Activated naive CD4-positive, alpha-beta T cell treated with anti-CD3 and anti-CD28 coated beads for 36 hours (primary cell): ENCODE measurements at regions not wholly inside any gene's neighbourhood (a gene's known extent, or its start where the extent isn't known, plus 50 kb on each side); places are given as distances from the start of the nearest gene placed in this dataset.

Experiments
- CTCF ChIA-PET: fragments of 350-600 bp; sonication (Branson Sonifier 250); formaldehyde crosslinking; loops from one replicate; lab custom pipeline; 2021; ENCODE audit warnings: antibody characterized with exemption; lab: Charles Lee
- DNase-seq: peaks from one replicate; pipeline ENCODE4 v3.0.0-alpha.2; 2020
- H3K27ac Mint-ChIP-seq: one replicate; pipeline ENCODE4 v1.8.0; 2021; ENCODE audit warnings: mild to moderate bottlenecking, mixed read lengths
- H3K27me3 Mint-ChIP-seq: one replicate; pipeline ENCODE4 v1.8.0; 2021; ENCODE audit warnings: low read depth, mixed read lengths
- H3K36me3 Mint-ChIP-seq: one replicate; pipeline ENCODE4 v1.8.0; 2021; ENCODE audit warnings: low read depth, mixed read lengths
- H3K4me1 Mint-ChIP-seq: one replicate; pipeline ENCODE4 v1.8.0; 2021; ENCODE audit warnings: low read depth, mixed read lengths
- H3K4me3 Mint-ChIP-seq: one replicate; pipeline ENCODE4 v1.8.0; 2021; ENCODE audit warnings: mild to moderate bottlenecking, moderate library complexity, mixed read lengths
- H3K9me3 Mint-ChIP-seq: one replicate; pipeline ENCODE4 v1.8.0; 2021; ENCODE audit warnings: mixed read lengths
- intact Hi-C: fragments of 100-400 bp; cut with micrococcal nuclease; formaldehyde crosslinking; loops from one replicate; pipeline ENCODE4 v1.15.1; 2023

DNA sequence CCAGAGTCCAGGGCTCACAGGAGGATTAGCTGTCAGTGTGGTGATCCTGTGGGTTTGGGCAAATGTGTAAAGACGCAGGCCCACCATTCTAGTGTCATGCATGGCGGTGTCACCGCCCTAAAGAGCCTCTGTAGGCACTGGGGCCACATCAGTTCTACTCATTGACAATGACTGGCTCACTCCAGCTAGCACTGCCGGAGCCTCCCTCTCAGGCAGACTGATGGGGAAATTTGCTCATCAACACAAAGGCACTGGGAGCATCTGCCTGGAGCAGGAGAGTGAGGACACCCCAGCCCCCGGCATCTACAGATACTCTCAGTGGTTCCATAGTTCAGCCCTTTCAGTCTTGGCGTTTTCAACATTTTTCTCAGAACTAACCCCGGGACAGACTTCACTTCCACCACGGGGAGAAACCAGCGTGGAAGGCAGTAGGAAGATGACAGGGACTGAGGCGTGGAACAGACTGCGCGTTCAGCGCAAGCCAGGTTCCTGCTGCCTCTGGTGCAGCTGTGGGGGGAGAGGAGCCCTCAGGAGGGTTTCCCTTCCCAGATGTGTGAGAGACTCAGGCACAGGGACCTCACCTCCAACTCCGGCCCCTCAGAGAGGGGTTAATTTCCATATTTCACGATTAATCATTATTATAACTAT lies 256.6 kb downstream of the RBFOX3 start:
- Mint-ChIP-seq H3K4me1 (no peaks in the 10 kb centered on the region), H3K36me3 (no peaks in the 10 kb centered on the region), H3K27me3 (peaks cover 21% of the 10 kb centered on the region), H3K9me3 (peaks cover 5% of the 10 kb centered on the region), H3K4me3 (no peak overlapping the region), H3K27ac (no peak overlapping the region)
- no peak for DNase-seq
- CTCF ChIA-PET = interaction anchor here (2.0 kb wide), 1 partner anchor 37 kb away, joined by 6 read pairs; no protein-coding TSS in a partner anchor
- intact Hi-C loops = no loop called here

DNA sequence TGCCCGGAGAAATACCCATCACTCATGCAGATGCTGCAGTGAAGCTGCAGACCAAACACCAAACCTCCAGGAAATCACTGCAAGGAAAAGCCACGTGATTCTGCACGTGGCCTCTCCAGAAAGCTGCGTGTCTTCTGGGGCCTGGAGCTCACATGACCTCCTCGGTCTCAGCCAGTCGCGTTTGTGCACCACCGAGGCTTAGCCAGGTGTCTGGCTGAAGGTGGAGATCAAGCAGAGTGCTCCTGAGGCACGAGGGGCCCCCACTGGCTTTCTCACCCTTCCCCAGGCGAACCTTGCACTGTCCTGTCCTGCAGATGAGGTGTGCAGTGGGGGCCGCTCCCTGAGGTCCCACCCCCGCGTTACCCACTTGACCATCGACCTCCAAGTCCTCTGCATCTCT lies 257.3 kb downstream of the RBFOX3 start:
- CTCF ChIA-PET = no interaction called here
- Mint-ChIP-seq H3K4me3 (no peak overlapping the region), H3K9me3 (peaks cover 5% of the 10 kb centered on the region), H3K36me3 (no peaks in the 10 kb centered on the region), H3K27ac (no peak overlapping the region), H3K27me3 (peaks cover 24% of the 10 kb centered on the region), H3K4me1 (no peaks in the 10 kb centered on the region)
- no peak for DNase-seq
- intact Hi-C loops = no loop called here

DNA sequence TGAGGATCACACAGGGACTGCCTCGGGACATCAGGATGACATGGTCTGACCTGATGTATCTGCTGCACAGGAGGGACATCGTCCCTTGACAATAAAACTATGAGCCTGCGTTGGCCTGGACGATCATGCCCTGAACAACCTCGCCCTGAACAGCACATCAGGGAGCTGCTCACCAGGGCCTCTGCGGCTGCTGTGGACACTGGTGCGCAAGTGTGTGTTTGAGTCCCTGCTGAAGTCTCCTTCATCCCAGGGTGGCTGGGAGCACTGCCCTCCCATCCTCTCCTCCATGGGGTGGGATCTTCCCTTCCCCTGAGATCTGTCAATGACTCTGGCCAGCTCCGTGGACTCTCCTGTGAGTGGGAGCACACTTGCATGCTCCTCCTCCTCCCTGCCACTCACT lies 257.8 kb downstream of the RBFOX3 start:
- CTCF ChIA-PET = no interaction called here
- intact Hi-C loops = no loop called here
- Mint-ChIP-seq H3K9me3 (peaks cover 5% of the 10 kb centered on the region), H3K4me3 (no peak overlapping the region), H3K4me1 (no peaks in the 10 kb centered on the region), H3K27ac (no peak overlapping the region), H3K36me3 (no peaks in the 10 kb centered on the region), H3K27me3 (peaks cover 22% of the 10 kb centered on the region)
- no peak for DNase-seq

- peaks cover 5% of the 10 kb centered on the region for H3K9me3 Mint-ChIP-seq
- DNase-seq = no peak
- intact Hi-C loops = no loop called here
- no peaks in the 10 kb centered on the region for H3K4me1 Mint-ChIP-seq
- no peak overlapping the region for H3K27ac Mint-ChIP-seq
- peaks cover 32% of the 10 kb centered on the region for H3K27me3 Mint-ChIP-seq
- no peaks in the 10 kb centered on the region for H3K36me3 Mint-ChIP-seq
- CTCF ChIA-PET = no interaction called here
- H3K4me3 Mint-ChIP-seq = no peak overlapping the region
These were observed 260.3 kb downstream of the RBFOX3 start for GRCh38 chr17:79350533-79350932.

DNA sequence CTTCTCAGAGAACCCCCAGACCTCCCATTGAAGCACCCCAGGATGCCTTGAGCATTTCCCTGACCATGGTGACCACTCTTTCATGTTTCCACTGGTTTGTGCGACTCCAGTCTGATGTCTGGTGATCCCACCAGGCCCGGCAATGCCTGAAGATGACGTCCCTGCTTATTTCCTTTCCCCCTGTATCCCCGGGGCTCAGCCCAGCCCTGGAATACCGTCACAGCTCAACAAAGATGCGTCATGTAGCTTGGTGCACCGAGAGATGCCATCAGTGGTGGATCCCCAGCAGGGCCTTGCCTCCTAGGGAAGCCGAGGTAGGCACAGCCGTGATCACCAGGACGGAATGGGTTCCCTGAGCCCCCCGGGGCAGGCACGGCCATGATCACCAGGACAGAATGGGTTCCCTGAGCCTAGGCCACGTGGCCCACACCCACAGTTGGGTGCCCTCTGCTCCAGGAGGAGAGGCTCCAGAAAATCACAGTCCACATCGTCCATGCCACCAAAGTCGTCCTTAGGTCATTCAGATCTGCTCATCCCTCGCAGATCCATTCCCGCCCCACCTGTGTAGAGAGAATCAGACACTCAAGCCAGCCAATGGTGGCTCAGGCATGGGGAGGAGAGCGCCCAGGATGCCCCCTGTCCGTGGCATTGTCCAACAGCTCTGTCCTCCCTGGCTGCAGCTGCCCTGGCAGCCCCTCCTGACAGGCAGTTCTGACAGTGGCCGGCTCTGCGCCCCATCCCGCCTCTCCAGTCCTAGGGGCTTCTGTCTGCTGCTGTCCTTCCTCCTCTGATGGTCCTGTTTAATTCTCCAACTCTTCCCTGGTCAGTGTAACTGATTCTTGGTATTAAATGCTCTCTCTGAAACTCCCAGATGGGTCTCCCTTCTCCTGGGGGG lies 261.1 kb downstream of the RBFOX3 start:
- H3K27me3 Mint-ChIP-seq = peaks cover 35% of the 10 kb centered on the region
- H3K36me3 Mint-ChIP-seq = no peaks in the 10 kb centered on the region
- no peak for DNase-seq
- H3K4me3 Mint-ChIP-seq = no peak overlapping the region
- H3K9me3 Mint-ChIP-seq = peaks cover 8% of the 10 kb centered on the region
- intact Hi-C loops = no loop called here
- CTCF ChIA-PET = no interaction called here
- H3K27ac Mint-ChIP-seq = no peak overlapping the region
- H3K4me1 Mint-ChIP-seq = no peaks in the 10 kb centered on the region

- Mint-ChIP-seq H3K4me1 (no peaks in the 10 kb centered on the region), H3K27me3 (peaks cover 27% of the 10 kb centered on the region), H3K4me3 (no peak overlapping the region), H3K27ac (no peak overlapping the region), H3K36me3 (no peaks in the 10 kb centered on the region), H3K9me3 (peaks cover 3% of the 10 kb centered on the region)
- no peak for DNase-seq
- intact Hi-C loops = no loop called here
- CTCF ChIA-PET = interaction anchor here (0.6 kb wide), 1 partner anchor 18 kb away, joined by 3 read pairs; no protein-coding TSS in a partner anchor
These were observed 267.8 kb downstream of the ENGASE start for GRCh38 chr17:79342376-79342775.

DNA sequence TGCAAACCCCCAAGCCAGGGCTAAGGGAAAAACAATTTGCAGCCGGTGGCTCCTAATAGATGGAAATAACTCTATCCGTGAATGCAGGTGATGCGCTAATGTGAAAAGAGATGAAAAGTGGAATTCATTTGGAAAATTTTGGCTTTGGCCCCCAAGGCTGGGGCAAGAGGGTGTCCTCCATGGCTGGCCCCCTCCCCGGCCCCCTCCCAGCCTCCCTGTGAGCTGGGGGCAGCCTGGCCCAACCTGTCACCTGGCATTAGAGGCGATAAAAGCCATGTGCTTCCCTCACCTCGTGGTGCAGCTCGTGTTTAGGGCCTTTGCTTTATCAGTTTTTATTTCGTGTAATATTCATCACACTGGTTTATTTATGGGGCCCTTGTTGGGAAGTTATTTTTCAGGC lies 267.2 kb downstream of the ENGASE start:
- Mint-ChIP-seq H3K36me3 (no peaks in the 10 kb centered on the region), H3K9me3 (peaks cover 3% of the 10 kb centered on the region), H3K4me1 (no peaks in the 10 kb centered on the region), H3K27me3 (peaks cover 27% of the 10 kb centered on the region), H3K27ac (no peak overlapping the region), H3K4me3 (no peak overlapping the region)
- no peak for DNase-seq
- CTCF ChIA-PET = no interaction called here
- intact Hi-C loops = no loop called here

GRCh38 chr17:79341222-79341780 lies 266.7 kb downstream of the ENGASE start:
- no peak overlapping the region for H3K27ac Mint-ChIP-seq
- no peak for DNase-seq
- CTCF ChIA-PET = no interaction called here
- H3K9me3 Mint-ChIP-seq = peaks cover 3% of the 10 kb centered on the region
- peaks cover 25% of the 10 kb centered on the region for H3K27me3 Mint-ChIP-seq
- no peak overlapping the region for H3K4me3 Mint-ChIP-seq
- intact Hi-C loops = no loop called here
- no peaks in the 10 kb centered on the region for H3K4me1 Mint-ChIP-seq
- no peaks in the 10 kb centered on the region for H3K36me3 Mint-ChIP-seq

GRCh38 chr17:79340333-79341221 lies 266.0 kb downstream of the ENGASE start:
- Mint-ChIP-seq H3K4me1 (no peaks in the 10 kb centered on the region), H3K4me3 (no peak overlapping the region), H3K36me3 (no peaks in the 10 kb centered on the region), H3K9me3 (peaks cover 3% of the 10 kb centered on the region), H3K27ac (no peak overlapping the region), H3K27me3 (peaks cover 20% of the 10 kb centered on the region)
- DNase-seq = no peak
- CTCF ChIA-PET = no interaction called here
- intact Hi-C loops = no loop called here

DNA sequence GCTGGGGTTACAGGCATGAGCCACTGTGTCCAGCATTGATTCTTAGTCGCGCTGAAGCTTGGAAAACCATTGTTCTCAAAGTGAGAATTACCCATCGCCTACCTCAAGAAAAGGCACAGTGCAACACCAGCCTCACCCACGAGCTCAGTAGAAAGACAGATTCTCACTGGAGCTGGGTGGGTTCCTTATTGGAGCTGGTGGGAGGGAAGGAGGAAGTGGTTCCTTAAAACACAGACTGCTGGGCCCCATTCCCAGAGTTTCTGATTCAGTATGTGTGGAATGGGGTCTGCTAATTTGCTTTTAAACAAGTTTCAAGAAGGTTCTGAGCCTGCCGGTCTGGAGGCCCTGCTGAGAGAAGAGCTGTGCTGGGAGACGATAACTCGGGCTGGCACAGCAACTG lies 264.7 kb downstream of the ENGASE start:
- H3K27me3 Mint-ChIP-seq = peaks cover 14% of the 10 kb centered on the region
- H3K4me3 Mint-ChIP-seq = no peak overlapping the region
- H3K36me3 Mint-ChIP-seq = no peaks in the 10 kb centered on the region
- intact Hi-C loops = no loop called here
- H3K9me3 Mint-ChIP-seq = no peaks in the 10 kb centered on the region
- H3K27ac Mint-ChIP-seq = no peak overlapping the region
- no peak for DNase-seq
- CTCF ChIA-PET = interaction anchor here (0.6 kb wide), 1 partner anchor 206 kb away, joined by 3 read pairs; no protein-coding TSS in a partner anchor
- no peaks in the 10 kb centered on the region for H3K4me1 Mint-ChIP-seq

- Mint-ChIP-seq H3K27ac (no peak overlapping the region), H3K9me3 (no peaks in the 10 kb centered on the region), H3K27me3 (peaks cover 18% of the 10 kb centered on the region), H3K4me1 (no peaks in the 10 kb centered on the region), H3K4me3 (no peak overlapping the region), H3K36me3 (no peaks in the 10 kb centered on the region)
- CTCF ChIA-PET = interaction anchor here (0.6 kb wide), 1 partner anchor 228 kb away, joined by 3 read pairs; no protein-coding TSS in a partner anchor
- intact Hi-C loops = no loop called here
- no peak for DNase-seq
These were observed 264.0 kb downstream of the ENGASE start for GRCh38 chr17:79338604-79339003.

DNA sequence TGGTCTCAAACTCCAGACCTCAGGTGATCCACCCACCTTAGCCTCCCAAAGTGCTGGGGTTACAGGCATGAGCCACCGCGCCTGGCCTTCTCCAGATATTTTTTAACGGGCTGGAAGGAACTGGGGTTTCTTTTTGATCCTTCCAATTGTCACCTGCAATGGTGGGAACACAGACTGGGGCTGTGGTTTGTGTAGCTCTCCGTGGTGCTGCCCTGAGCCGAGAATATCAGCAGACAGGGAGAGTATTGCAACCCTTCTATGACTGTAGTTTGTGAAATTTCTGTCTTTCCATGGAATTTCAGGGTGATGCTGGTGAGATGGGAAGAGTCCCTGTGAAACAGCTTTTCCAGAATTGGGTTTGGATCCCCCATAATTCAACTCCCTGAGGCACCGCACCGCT lies 263.5 kb downstream of the ENGASE start:
- H3K27ac Mint-ChIP-seq = no peak overlapping the region
- no peak overlapping the region for H3K4me3 Mint-ChIP-seq
- no peaks in the 10 kb centered on the region for H3K9me3 Mint-ChIP-seq
- H3K36me3 Mint-ChIP-seq = no peaks in the 10 kb centered on the region
- H3K27me3 Mint-ChIP-seq = peaks cover 16% of the 10 kb centered on the region
- intact Hi-C loops = no loop called here
- H3K4me1 Mint-ChIP-seq = no peaks in the 10 kb centered on the region
- no peak for DNase-seq
- CTCF ChIA-PET = interaction anchor here (0.6 kb wide), 1 partner anchor 228 kb away, joined by 3 read pairs; no protein-coding TSS in a partner anchor
